Keratinocyte (primary cell): ENCODE measurements at regions not wholly inside any gene's neighbourhood (a gene's known extent, or its start where the extent isn't known, plus 50 kb on each side); places are given as distances from the start of the nearest gene placed in this dataset.

Source experiments
- DNase-seq: peaks from one replicate; pipeline ENCODE4 v3.0.0-alpha.2; 2011; ENCODE audit warnings: low read depth, missing footprints, low spot score
- FAIRE-seq: peaks from 2 replicates; lab custom pipeline; 2011; peaks lifted over from hg19 to GRCh38; lab: Jason Lieb, UNC
- H2AFZ ChIP-seq: 2 replicates; pipeline ENCODE4 v1.6.0; 2012; ENCODE audit warnings: low read length, control low read depth, inconsistent platforms; ENCODE audit not compliant: control insufficient read depth
- H3K27ac ChIP-seq: 2 replicates; pipeline ENCODE4 v1.5.1; 2011; ENCODE audit warnings: low read length; ENCODE audit not compliant: control insufficient read depth, insufficient read depth
- H3K27me3 ChIP-seq: 3 replicates; pipeline ENCODE4 v1.6.0; 2011; ENCODE audit warnings: low read length; ENCODE audit not compliant: control insufficient read depth, insufficient read depth; ENCODE audit errors: extremely low read depth
- H3K36me3 ChIP-seq, 2 experiments: 2 replicates in 1 of 2; 3 replicates in 1 of 2; pipeline ENCODE4 v1.5.1; 2011; ENCODE audit warnings: low read length in 2 of 2, mild to moderate bottlenecking in 1 of 2; ENCODE audit not compliant: control insufficient read depth in 2 of 2, insufficient read depth in 2 of 2; ENCODE audit errors: extremely low read depth in 1 of 2
- H3K4me1 ChIP-seq: 3 replicates; pipeline ENCODE4 v1.5.1; 2011; ENCODE audit warnings: low read length; ENCODE audit not compliant: control insufficient read depth, insufficient read depth; ENCODE audit errors: extremely low read depth
- H3K4me2 ChIP-seq: 3 replicates; pipeline ENCODE4 v1.6.0; 2011; ENCODE audit warnings: low read depth, low read length; ENCODE audit not compliant: control insufficient read depth, insufficient read depth; ENCODE audit errors: extremely low read depth
- H3K4me3 ChIP-seq, 3 experiments: fragments of 200-600 bp in 1 of 3; sonication (generic) in 1 of 3; 2 replicates in 2 of 3; 3 replicates in 1 of 3; pipeline ENCODE4 v1.5.1; 2011 to 2016; ENCODE audit warnings: low read length in 3 of 3, mild to moderate bottlenecking in 3 of 3, control low read depth in 2 of 3, inconsistent platforms in 1 of 3, low read depth in 1 of 3, mixed read lengths in 1 of 3, mixed run types in 1 of 3, moderate library complexity in 1 of 3; ENCODE audit not compliant: control insufficient read depth in 2 of 3, insufficient read depth in 2 of 3; ENCODE audit errors: extremely low read depth in 1 of 3
- H3K79me2 ChIP-seq: 2 replicates; pipeline ENCODE4 v1.6.0; 2012; ENCODE audit warnings: low read length; ENCODE audit not compliant: control insufficient read depth, insufficient read depth
- H3K9ac ChIP-seq: 3 replicates; pipeline ENCODE4 v1.6.0; 2011; ENCODE audit warnings: low read length; ENCODE audit not compliant: control insufficient read depth, insufficient read depth; ENCODE audit errors: extremely low read depth
- H3K9me1 ChIP-seq: 3 replicates; pipeline ENCODE4 v1.6.0; 2011; ENCODE audit warnings: low read length; ENCODE audit not compliant: control insufficient read depth, insufficient read depth; ENCODE audit errors: extremely low read depth
- H3K9me3 ChIP-seq: 2 replicates; pipeline ENCODE4 v1.5.1; 2012; ENCODE audit warnings: low read depth, low read length; ENCODE audit not compliant: control insufficient read depth
- H4K20me1 ChIP-seq: 3 replicates; pipeline ENCODE4 v1.6.0; 2011; ENCODE audit warnings: low read length; ENCODE audit not compliant: control insufficient read depth, insufficient read depth; ENCODE audit errors: extremely low read depth
- EZH2 ChIP-seq: IDR thresholded peaks from one replicate; pipeline ENCODE4 v1.6.1; 2012; ENCODE audit warnings: inconsistent platforms, mild to moderate bottlenecking, low read length, moderate library complexity
- dilution Hi-C: fragments of 300-500 bp; cut with MboI; formaldehyde crosslinking; loops from one replicate; pipeline ENCODE4 v1.7.0; 2020; ENCODE audit warnings: low sequenced_read_pairs; ENCODE audit not compliant: extremely low pct_ligation_motif_present
- TF ChIP-seq, protein P1 (sequence below), 3 experiments: IDR thresholded peaks in 1 of 3; conservative IDR thresholded peaks in 1 of 3; optimal IDR thresholded peaks in 1 of 3; 2 replicates in 2 of 3; 3 replicates in 1 of 3; pipeline versions ENCODE3 to v1.5.1; 2011; ENCODE audit warnings: low read length in 3 of 3, mild to moderate bottlenecking in 3 of 3, moderate library complexity in 2 of 3, control low read depth in 1 of 3, inconsistent platforms in 1 of 3; ENCODE audit not compliant: insufficient read depth in 2 of 3; ENCODE audit errors: extremely low read depth in 1 of 3

DNA sequence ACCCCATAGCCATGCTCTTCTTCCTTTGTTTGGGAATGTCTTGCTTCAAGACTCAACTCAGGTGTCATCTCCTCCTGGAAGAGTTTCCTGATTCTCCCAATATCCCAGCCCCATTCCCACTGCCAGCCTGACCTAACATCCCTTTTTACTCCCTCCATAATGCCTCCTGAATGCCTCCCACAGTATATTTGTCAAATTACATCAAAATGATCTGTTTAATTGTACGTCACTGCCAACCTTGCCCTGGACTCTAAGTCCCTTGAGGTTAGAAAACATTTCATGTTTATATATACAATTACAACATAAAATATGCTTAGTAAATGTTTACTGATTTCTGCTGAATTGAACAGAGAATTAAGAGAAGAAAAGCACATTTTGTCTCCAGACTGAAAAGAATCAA is 301.6 kb upstream of the PDE4D start:
- Histone ChIP-seq H3K9me1 (no peaks in the 10 kb centered on the region), H3K9ac (no peak overlapping the region), H3K4me2 (no peak overlapping the region), H3K79me2 (no peaks in the 10 kb centered on the region), H3K9me3 (no peaks in the 10 kb centered on the region), H4K20me1 (no peaks in the 10 kb centered on the region), H3K27me3 (peaks cover 4% of the 10 kb centered on the region), H3K36me3 (no peaks in the 10 kb centered on the region), H2AFZ (no peak overlapping the region), H3K4me3 (no peak overlapping the region), H3K27ac (no peak overlapping the region), H3K4me1 (peaks cover 10% of the 10 kb centered on the region)
- dilution Hi-C loops = no loop called here
- TF ChIP-seq EZH2 = no peak
- TF ChIP-seq, protein P1, sequence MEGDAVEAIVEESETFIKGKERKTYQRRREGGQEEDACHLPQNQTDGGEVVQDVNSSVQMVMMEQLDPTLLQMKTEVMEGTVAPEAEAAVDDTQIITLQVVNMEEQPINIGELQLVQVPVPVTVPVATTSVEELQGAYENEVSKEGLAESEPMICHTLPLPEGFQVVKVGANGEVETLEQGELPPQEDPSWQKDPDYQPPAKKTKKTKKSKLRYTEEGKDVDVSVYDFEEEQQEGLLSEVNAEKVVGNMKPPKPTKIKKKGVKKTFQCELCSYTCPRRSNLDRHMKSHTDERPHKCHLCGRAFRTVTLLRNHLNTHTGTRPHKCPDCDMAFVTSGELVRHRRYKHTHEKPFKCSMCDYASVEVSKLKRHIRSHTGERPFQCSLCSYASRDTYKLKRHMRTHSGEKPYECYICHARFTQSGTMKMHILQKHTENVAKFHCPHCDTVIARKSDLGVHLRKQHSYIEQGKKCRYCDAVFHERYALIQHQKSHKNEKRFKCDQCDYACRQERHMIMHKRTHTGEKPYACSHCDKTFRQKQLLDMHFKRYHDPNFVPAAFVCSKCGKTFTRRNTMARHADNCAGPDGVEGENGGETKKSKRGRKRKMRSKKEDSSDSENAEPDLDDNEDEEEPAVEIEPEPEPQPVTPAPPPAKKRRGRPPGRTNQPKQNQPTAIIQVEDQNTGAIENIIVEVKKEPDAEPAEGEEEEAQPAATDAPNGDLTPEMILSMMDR (optimal IDR thresholded peaks at IDR 0.05 in 1 of 3, IDR thresholded peaks at IDR 0.05 in 1 of 3, conservative IDR thresholded peaks at IDR 0.05 in 1 of 3; ENCODE audit: extremely low read depth in 1 of 3, insufficient read depth in 2 of 3, low read length in 3 of 3) = no peak
- FAIRE-seq = no peak
- DNase-seq = no peak

DNA sequence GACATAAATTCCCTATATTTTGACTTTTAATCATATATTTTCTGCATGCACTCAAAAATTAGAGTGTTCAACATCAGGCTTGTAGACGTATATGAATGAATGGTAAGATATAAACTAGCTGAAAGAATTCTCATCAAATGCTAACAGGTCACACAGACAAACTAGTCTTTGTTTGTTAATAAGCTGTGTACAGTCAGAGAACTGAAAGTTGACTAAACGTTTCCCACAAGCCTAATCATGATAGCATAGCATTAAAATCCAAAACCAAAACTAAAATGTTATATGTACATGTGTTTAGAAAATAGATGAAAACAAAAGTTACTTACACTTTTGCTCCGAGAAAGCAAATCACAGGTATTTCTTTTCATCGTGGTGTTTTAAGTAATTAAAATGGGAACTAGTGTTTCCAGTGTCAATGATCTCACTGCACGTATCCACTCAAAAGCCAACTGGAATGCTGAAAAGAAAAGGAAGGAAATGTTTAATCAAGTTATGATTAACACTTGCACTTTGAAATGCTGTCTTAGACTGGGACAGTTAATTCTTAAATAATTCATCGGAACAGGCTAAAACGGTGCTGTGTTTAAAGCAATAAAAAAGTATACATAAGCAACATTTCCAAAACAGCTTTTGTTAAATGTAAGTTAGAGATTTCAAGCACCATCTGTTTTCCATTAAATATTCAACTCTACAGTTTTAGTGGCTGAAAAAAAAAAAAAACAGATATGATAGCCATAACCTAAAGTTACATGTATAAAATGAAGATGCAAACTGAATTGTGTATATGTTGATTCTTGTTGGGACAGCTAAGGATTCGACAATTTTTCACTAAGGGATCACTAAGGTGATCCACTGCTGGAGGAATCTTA is 291.9 kb upstream of the PDE4D start:
- dilution Hi-C loops = no loop called here
- H3K4me1 ChIP-seq = no peaks in the 10 kb centered on the region
- TF ChIP-seq, protein P1 (optimal IDR thresholded peaks at IDR 0.05 in 1 of 3, IDR thresholded peaks at IDR 0.05 in 1 of 3, conservative IDR thresholded peaks at IDR 0.05 in 1 of 3; ENCODE audit: extremely low read depth in 1 of 3, insufficient read depth in 2 of 3, low read length in 3 of 3) = no peak
- no peak for TF ChIP-seq EZH2

More for the DNA sequence above, 291.9 kb upstream of the PDE4D start:
- H3K36me3 ChIP-seq = no peaks in the 10 kb centered on the region
- no peak overlapping the region for H3K4me2 ChIP-seq
- no peak overlapping the region for H3K9ac ChIP-seq
- no peaks in the 10 kb centered on the region for H3K27me3 ChIP-seq
- H3K4me3 ChIP-seq = no peak overlapping the region
- no peaks in the 10 kb centered on the region for H3K79me2 ChIP-seq
- FAIRE-seq = no peak
- no peaks in the 10 kb centered on the region for H3K9me1 ChIP-seq
- H3K9me3 ChIP-seq = no peaks in the 10 kb centered on the region
- no peaks in the 10 kb centered on the region for H4K20me1 ChIP-seq
- H2AFZ ChIP-seq = no peak overlapping the region
- no peak overlapping the region for H3K27ac ChIP-seq
- no peak for DNase-seq
